Suprapubic skin (tissue), 4 donors: ENCODE measurements at regions not wholly inside any gene's neighbourhood (a gene's known extent, or its start where the extent isn't known, plus 50 kb on each side); places are given as distances from the start of the nearest gene placed in this dataset.

Experiments used
- CTCF ChIP-seq, 2 donors: fragments of 200-600 bp in 1 of 2; fragments of 450-650 bp in 1 of 2; sonication (generic) in 1 of 2; IDR thresholded peaks; one replicate each; pipeline ENCODE4 v1.5.1; 2016 to 2019; ENCODE audit warnings: antibody characterized with exemption in 2 of 2, mild to moderate bottlenecking in 1 of 2, moderate library complexity in 1 of 2
- EP300 ChIP-seq: sonication (generic); formaldehyde crosslinking; IDR thresholded peaks from one replicate; pipeline ENCODE4 v1.6.1; 2017; ENCODE audit warnings: antibody characterized with exemption
- POLR2A ChIP-seq, 2 donors: fragments of 450-650 bp; IDR thresholded peaks; one replicate each; pipeline ENCODE4 v1.6.1; 2017; ENCODE audit warnings: antibody characterized with exemption in 2 of 2, mild to moderate bottlenecking in 2 of 2, moderate library complexity in 2 of 2
- POLR2AphosphoS5 ChIP-seq, 3 donors: sonication (generic); formaldehyde crosslinking; IDR thresholded peaks; one replicate each; pipeline ENCODE4 v1.6.1; 2017; ENCODE audit warnings: antibody characterized with exemption in 3 of 3

- TF ChIP-seq CTCF (IDR thresholded peaks at IDR 0.05) (no peak), POLR2AphosphoS5 (IDR thresholded peaks at IDR 0.05) (no peak), POLR2A (IDR thresholded peaks at IDR 0.05) (no peak), EP300 (no peak)
Measured at GRCh38 chr15:26201177-26201858, 338.2 kb upstream of the ATP10A start.
